ENCODE measurements at regions not wholly inside any gene's neighbourhood (a gene's known extent, or its start where the extent isn't known, plus 50 kb on each side); places are given as distances from the start of the nearest gene placed in this dataset.

DNA sequence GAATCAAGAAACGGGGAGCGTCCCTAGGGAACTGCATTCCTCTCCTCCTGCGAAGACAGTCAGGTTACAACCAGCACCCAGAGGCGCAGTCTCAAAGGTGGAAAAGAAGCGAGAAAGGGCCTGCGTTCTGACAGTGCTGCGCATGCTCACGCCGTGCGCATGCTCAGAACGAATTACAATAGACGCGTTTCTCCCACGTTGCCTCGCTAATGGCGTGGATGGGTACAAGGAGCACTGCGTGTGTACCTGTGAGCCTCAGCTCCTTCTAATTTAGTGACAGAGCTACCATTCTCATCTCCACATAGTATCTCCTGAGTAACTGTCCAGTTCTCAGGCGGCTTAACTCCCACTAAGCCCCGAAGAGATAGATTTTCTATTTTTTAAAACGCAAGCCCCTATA lies 448.8 kb downstream of the TXNL1 start:
- Histone ChIP-seq H3K9me3 (ENCODE audit: insufficient read depth, low read depth, low read length) (no peaks in the 10 kb centered on the region), H3K4me2 (ENCODE audit: low read length) (no peak overlapping the region), H2AFZ (ENCODE audit: low read depth, low read length) (no peak overlapping the region), H3K9ac (ENCODE audit: low read length) (no peak overlapping the region), H3K27ac (ENCODE audit: low read depth, low read length) (no peak overlapping the region), H4K20me1 (ENCODE audit: insufficient read depth, low read length) (no peaks in the 10 kb centered on the region), H3K79me2 (ENCODE audit: insufficient read depth, low read length) (no peaks in the 10 kb centered on the region), H3K4me3 (ENCODE audit: insufficient read depth, low read depth, low read length) (no peak overlapping the region), H3K36me3 (ENCODE audit: insufficient read depth, low read length) (no peaks in the 10 kb centered on the region), H3K4me1 (ENCODE audit: insufficient read depth, low read length) (no peaks in the 10 kb centered on the region), H3K27me3 (ENCODE audit: insufficient read depth, low read length) (no peaks in the 10 kb centered on the region)
- H3K36me3 Mint-ChIP-seq (ENCODE audit: low read depth, unreplicated experiment), result no peaks in the 10 kb centered on the region
- H3K4me3 Mint-ChIP-seq (ENCODE audit: unreplicated experiment), result no peak overlapping the region
- FAIRE-seq, result no peak
- DNase-seq (ENCODE audit: low read depth), result no peak
- no peaks in the 10 kb centered on the region for H3K27me3 Mint-ChIP-seq (ENCODE audit: low read depth, unreplicated experiment)
- TF ChIP-seq, protein P1, sequence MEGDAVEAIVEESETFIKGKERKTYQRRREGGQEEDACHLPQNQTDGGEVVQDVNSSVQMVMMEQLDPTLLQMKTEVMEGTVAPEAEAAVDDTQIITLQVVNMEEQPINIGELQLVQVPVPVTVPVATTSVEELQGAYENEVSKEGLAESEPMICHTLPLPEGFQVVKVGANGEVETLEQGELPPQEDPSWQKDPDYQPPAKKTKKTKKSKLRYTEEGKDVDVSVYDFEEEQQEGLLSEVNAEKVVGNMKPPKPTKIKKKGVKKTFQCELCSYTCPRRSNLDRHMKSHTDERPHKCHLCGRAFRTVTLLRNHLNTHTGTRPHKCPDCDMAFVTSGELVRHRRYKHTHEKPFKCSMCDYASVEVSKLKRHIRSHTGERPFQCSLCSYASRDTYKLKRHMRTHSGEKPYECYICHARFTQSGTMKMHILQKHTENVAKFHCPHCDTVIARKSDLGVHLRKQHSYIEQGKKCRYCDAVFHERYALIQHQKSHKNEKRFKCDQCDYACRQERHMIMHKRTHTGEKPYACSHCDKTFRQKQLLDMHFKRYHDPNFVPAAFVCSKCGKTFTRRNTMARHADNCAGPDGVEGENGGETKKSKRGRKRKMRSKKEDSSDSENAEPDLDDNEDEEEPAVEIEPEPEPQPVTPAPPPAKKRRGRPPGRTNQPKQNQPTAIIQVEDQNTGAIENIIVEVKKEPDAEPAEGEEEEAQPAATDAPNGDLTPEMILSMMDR (IDR thresholded peaks at IDR 0.05; ENCODE audit: insufficient read depth, low read depth, low read length), result no peak
- no peak for TF ChIP-seq EZH2 (IDR thresholded peaks at IDR 0.05; ENCODE audit: insufficient read depth, low read length)
- H3K4me1 Mint-ChIP-seq (ENCODE audit: low read depth, unreplicated experiment), result peaks cover 6% of the 10 kb centered on the region
- H3K27ac Mint-ChIP-seq (ENCODE audit: unreplicated experiment), result no peak overlapping the region
- no peaks in the 10 kb centered on the region for H3K9me3 Mint-ChIP-seq (ENCODE audit: unreplicated experiment)

DNA sequence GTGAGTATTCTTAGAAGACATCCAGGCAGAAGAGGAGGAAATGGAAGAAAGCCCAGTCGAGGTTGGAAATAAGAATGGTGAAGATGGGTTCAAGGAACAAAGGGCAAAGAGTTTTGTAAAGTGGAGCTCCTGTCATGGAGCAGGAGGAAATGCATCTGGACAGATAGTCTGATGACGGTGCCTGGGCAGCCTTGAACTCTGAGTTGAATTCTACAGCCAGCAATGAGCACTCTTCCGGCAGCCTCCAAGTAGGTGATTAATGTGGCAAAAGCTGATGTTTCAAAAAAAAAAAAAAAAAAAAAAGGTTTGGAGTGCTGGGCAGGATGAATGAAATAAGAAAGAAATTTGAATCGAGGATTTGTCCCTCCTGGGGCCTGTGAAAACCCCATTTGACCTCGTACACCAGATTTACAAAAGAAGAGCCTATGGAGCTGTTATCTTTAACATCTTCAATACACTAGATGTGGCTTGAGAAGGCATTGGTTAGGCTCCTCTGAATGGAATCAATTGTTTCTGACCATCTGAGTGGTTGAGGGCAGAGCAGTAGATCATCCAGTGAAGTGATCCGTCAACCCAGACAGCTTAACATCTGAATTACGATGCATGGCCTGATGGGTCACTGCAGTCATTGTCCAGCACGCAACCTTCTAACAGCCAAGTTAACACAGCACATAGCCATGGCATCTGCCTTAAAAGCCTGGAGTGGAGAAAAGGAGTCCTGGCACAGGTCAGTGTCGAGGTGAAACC lies 449.7 kb downstream of the TXNL1 start:
- no peak overlapping the region for H3K9ac ChIP-seq (ENCODE audit: low read length)
- no peaks in the 10 kb centered on the region for H3K9me3 Mint-ChIP-seq (ENCODE audit: unreplicated experiment)
- no peaks in the 10 kb centered on the region for H3K79me2 ChIP-seq (ENCODE audit: insufficient read depth, low read length)
- no peak overlapping the region for H3K27ac Mint-ChIP-seq (ENCODE audit: unreplicated experiment)
- H4K20me1 ChIP-seq (ENCODE audit: insufficient read depth, low read length), result no peaks in the 10 kb centered on the region
- H3K4me3 Mint-ChIP-seq (ENCODE audit: unreplicated experiment), result no peak overlapping the region
- H3K36me3 Mint-ChIP-seq (ENCODE audit: low read depth, unreplicated experiment), result no peaks in the 10 kb centered on the region
- no peaks in the 10 kb centered on the region for H3K36me3 ChIP-seq (ENCODE audit: insufficient read depth, low read length)
- no peaks in the 10 kb centered on the region for H3K27me3 ChIP-seq (ENCODE audit: insufficient read depth, low read length)
- no peaks in the 10 kb centered on the region for H3K9me3 ChIP-seq (ENCODE audit: insufficient read depth, low read depth, low read length)
- H3K4me1 ChIP-seq (ENCODE audit: insufficient read depth, low read length), result no peaks in the 10 kb centered on the region
- H3K4me3 ChIP-seq (ENCODE audit: insufficient read depth, low read depth, low read length), result no peak overlapping the region
- DNase-seq (ENCODE audit: low read depth) (no peak), FAIRE-seq (no peak)
- TF ChIP-seq, protein P1 (IDR thresholded peaks at IDR 0.05; ENCODE audit: insufficient read depth, low read depth, low read length), result no peak
- TF ChIP-seq EZH2 (IDR thresholded peaks at IDR 0.05; ENCODE audit: insufficient read depth, low read length), result no peak
- no peak overlapping the region for H2AFZ ChIP-seq (ENCODE audit: low read depth, low read length)
- no peaks in the 10 kb centered on the region for H3K27me3 Mint-ChIP-seq (ENCODE audit: low read depth, unreplicated experiment)
- no peak overlapping the region for H3K4me2 ChIP-seq (ENCODE audit: low read length)
- no peak overlapping the region for H3K27ac ChIP-seq (ENCODE audit: low read depth, low read length)
- peaks cover 6% of the 10 kb centered on the region for H3K4me1 Mint-ChIP-seq (ENCODE audit: low read depth, unreplicated experiment)

DNA sequence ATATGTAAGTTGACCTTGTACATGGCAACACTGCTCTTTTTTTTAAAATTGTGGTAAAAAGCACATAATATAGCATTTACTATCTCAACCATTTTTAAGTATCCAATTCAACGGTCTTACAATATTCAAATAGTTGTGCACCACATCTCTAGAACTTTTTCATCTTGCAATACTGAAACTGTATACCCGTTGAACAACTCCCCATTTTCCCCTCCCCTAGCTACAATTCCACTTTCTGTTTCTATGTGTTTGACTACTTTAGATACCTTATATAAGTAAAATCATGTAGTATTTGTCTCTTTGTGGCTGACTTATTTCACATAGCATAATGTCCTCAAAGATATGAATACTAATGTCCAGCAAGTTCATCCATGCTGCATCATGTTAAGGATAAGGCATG lies 452.1 kb downstream of the TXNL1 start:
- Histone ChIP-seq H3K27ac (ENCODE audit: low read depth, low read length) (no peak overlapping the region), H3K79me2 (ENCODE audit: insufficient read depth, low read length) (no peaks in the 10 kb centered on the region), H4K20me1 (ENCODE audit: insufficient read depth, low read length) (no peaks in the 10 kb centered on the region), H2AFZ (ENCODE audit: low read depth, low read length) (no peak overlapping the region), H3K4me1 (ENCODE audit: insufficient read depth, low read length) (no peaks in the 10 kb centered on the region), H3K27me3 (ENCODE audit: insufficient read depth, low read length) (no peaks in the 10 kb centered on the region), H3K9me3 (ENCODE audit: insufficient read depth, low read depth, low read length) (no peaks in the 10 kb centered on the region), H3K4me3 (ENCODE audit: insufficient read depth, low read depth, low read length) (no peak overlapping the region), H3K4me2 (ENCODE audit: low read length) (no peak overlapping the region), H3K9ac (ENCODE audit: low read length) (no peak overlapping the region), H3K36me3 (ENCODE audit: insufficient read depth, low read length) (no peaks in the 10 kb centered on the region)
- Mint-ChIP-seq H3K27ac (ENCODE audit: unreplicated experiment) (no peak overlapping the region), H3K27me3 (ENCODE audit: low read depth, unreplicated experiment) (no peaks in the 10 kb centered on the region), H3K9me3 (ENCODE audit: unreplicated experiment) (no peaks in the 10 kb centered on the region), H3K4me3 (ENCODE audit: unreplicated experiment) (no peak overlapping the region), H3K4me1 (ENCODE audit: low read depth, unreplicated experiment) (peaks cover 4% of the 10 kb centered on the region), H3K36me3 (ENCODE audit: low read depth, unreplicated experiment) (no peaks in the 10 kb centered on the region)
- no peak for DNase-seq (ENCODE audit: low read depth)
- TF ChIP-seq EZH2 (IDR thresholded peaks at IDR 0.05; ENCODE audit: insufficient read depth, low read length), result no peak
- TF ChIP-seq, protein P1 (IDR thresholded peaks at IDR 0.05; ENCODE audit: insufficient read depth, low read depth, low read length), result no peak
- FAIRE-seq, result no peak
